DND-41 (cell line): ENCODE measurements at regions not wholly inside any gene's neighbourhood (a gene's known extent, or its start where the extent isn't known, plus 50 kb on each side); places are given as distances from the start of the nearest gene placed in this dataset.

Source experiments
- ATAC-seq: fragments of 200-7000 bp; cut with Tn5 transposase; 3 replicates; pipeline ENCODE4 v1.9.1; 2021; ENCODE audit warnings: low read depth; ENCODE audit not compliant: insufficient read depth
- DNase-seq: peaks from one replicate; pipeline ENCODE4 v3.0.0-alpha.2; 2020
- H2AFZ ChIP-seq: 2 replicates; pipeline ENCODE4 v1.6.0; 2012; ENCODE audit warnings: low read depth, low read length
- H3K27ac ChIP-seq: 2 replicates; pipeline ENCODE4 v1.5.1; 2012; ENCODE audit warnings: low read length, inconsistent platforms
- H3K27me3 ChIP-seq: fragments of 200-600 bp; sonication (generic); 2 replicates; pipeline ENCODE4 v1.6.0; 2012; ENCODE audit warnings: low read length, mild to moderate bottlenecking, inconsistent platforms; ENCODE audit not compliant: insufficient read depth, poor library complexity
- H3K36me3 ChIP-seq: 2 replicates; pipeline ENCODE4 v1.5.1; 2012; ENCODE audit warnings: low read length, inconsistent platforms; ENCODE audit not compliant: insufficient read depth
- H3K4me1 ChIP-seq: 2 replicates; pipeline ENCODE4 v1.5.1; 2012; ENCODE audit warnings: mild to moderate bottlenecking, low read length; ENCODE audit not compliant: insufficient read depth
- H3K4me2 ChIP-seq: 2 replicates; pipeline ENCODE4 v1.6.0; 2012; ENCODE audit warnings: mild to moderate bottlenecking, moderate library complexity, low read length, inconsistent platforms; ENCODE audit not compliant: insufficient read depth
- H3K4me3 ChIP-seq, 2 experiments: fragments of 200-600 bp in 1 of 2; shearing (Covaris generic) in 1 of 2; 2 replicates each; pipeline ENCODE4 v1.5.1; 2012 to 2016; ENCODE audit warnings: inconsistent platforms in 2 of 2, low read length in 2 of 2, mild to moderate bottlenecking in 2 of 2, low read depth in 1 of 2, moderate library complexity in 1 of 2
- H3K79me2 ChIP-seq: 2 replicates; pipeline ENCODE4 v1.6.0; 2012; ENCODE audit warnings: low read length, inconsistent platforms; ENCODE audit not compliant: insufficient read depth
- H3K9ac ChIP-seq: 2 replicates; pipeline ENCODE4 v1.6.0; 2012; ENCODE audit warnings: low read depth, mild to moderate bottlenecking, inconsistent platforms, low read length, moderate library complexity
- H3K9me3 ChIP-seq: 2 replicates; pipeline ENCODE4 v1.5.1; 2012; ENCODE audit warnings: low read length, moderate library complexity, mild to moderate bottlenecking, inconsistent platforms; ENCODE audit not compliant: insufficient read depth, severe bottlenecking
- H4K20me1 ChIP-seq: 2 replicates; pipeline ENCODE4 v1.6.0; 2012; ENCODE audit warnings: low read length; ENCODE audit not compliant: insufficient read depth
- CTCF ChIP-seq: IDR thresholded peaks from 2 replicates; pipeline ENCODE4 v1.5.1; 2012; ENCODE audit warnings: borderline replicate concordance, low read length, moderate library complexity, mild to moderate bottlenecking; ENCODE audit not compliant: poor library complexity, severe bottlenecking; ENCODE audit errors: extremely low read depth
- EZH2 ChIP-seq: IDR thresholded peaks from 3 replicates; pipeline ENCODE4 v1.6.1; 2012; ENCODE audit warnings: borderline replicate concordance, low read depth, mild to moderate bottlenecking, moderate library complexity, low read length, inconsistent platforms; ENCODE audit not compliant: severe bottlenecking

DNA sequence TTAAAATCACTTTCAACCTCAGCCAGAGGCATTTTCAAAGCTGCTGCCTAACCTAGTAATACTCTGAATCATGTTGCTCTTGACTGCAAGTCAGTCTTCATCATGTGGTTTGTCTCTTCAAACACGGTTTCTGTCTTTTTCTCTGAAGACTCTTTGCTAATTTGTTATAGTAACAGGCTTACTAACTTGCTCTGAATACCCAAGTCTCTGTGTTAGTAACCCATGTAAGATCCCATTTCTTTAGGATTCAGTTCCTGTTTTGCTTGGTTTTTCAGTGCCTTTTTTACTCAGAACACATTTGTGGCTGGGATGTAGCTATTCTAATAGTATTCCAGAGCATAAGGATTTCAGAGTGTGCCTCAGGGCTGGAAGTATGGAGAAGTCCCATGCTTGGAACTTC is 1450.6 kb upstream of the IGFBP7 start:
- Histone ChIP-seq H3K79me2 (no peaks in the 10 kb centered on the region), H3K36me3 (no peaks in the 10 kb centered on the region), H3K4me2 (no peak overlapping the region), H4K20me1 (no peaks in the 10 kb centered on the region), H3K4me3 (no peak overlapping the region), H3K4me1 (no peaks in the 10 kb centered on the region), H3K9me3 (no peaks in the 10 kb centered on the region), H3K27me3 (no peaks in the 10 kb centered on the region), H3K27ac (no peak overlapping the region), H3K9ac (no peak overlapping the region), H2AFZ (no peak overlapping the region)
- no peak for ATAC-seq
- DNase-seq = no peak
- no peak for TF ChIP-seq EZH2
- TF ChIP-seq CTCF = no peak

DNA sequence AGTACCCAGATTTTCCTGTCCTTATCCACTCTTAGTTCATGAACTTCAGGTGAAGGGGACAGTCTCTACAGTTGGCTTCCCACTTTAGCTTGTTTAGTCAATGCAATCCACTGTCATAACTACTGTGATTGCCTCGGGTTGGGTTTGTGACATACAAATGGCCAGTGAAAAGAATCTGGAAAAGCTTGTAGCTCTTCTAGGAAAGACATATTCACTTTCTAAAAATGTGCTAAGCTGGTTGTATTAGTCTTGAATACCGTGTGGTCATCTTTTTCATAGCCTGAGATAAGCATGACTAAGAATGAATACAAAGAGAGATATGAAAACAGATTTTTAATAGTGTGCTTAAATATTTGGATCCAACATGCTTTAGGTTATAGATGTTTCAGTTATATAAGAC is 1443.5 kb upstream of the IGFBP7 start:
- Histone ChIP-seq H3K9ac (no peak overlapping the region), H3K4me1 (no peaks in the 10 kb centered on the region), H3K27me3 (no peaks in the 10 kb centered on the region), H3K9me3 (no peaks in the 10 kb centered on the region), H4K20me1 (no peaks in the 10 kb centered on the region), H2AFZ (no peak overlapping the region), H3K36me3 (no peaks in the 10 kb centered on the region), H3K4me2 (no peak overlapping the region), H3K79me2 (no peaks in the 10 kb centered on the region), H3K4me3 (no peak overlapping the region), H3K27ac (no peak overlapping the region)
- TF ChIP-seq EZH2 (no peak), CTCF (no peak)
- no peak for ATAC-seq
- no peak for DNase-seq

DNA sequence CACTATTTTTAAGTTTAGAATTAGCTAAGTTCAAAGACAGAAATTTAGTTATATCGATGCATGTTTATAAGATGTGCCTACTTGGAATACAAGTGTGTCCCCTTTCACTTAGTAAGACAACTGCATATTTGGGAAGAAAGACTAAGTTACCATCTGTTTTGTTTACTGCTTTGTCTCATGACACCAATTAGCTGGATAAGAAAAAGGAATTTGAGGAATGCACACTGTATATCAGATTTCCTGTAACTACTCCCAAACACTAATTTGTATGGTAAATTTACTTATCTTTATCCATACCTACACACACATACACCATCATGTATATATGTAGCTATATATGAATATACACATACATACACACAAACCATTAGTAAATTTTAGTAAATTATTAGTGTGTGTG is 1442.8 kb upstream of the IGFBP7 start:
- Histone ChIP-seq H3K4me1 (no peaks in the 10 kb centered on the region), H3K9ac (no peak overlapping the region), H4K20me1 (no peaks in the 10 kb centered on the region), H3K4me2 (no peak overlapping the region), H3K79me2 (no peaks in the 10 kb centered on the region), H3K27ac (no peak overlapping the region), H2AFZ (no peak overlapping the region), H3K36me3 (no peaks in the 10 kb centered on the region), H3K4me3 (no peak overlapping the region), H3K9me3 (no peaks in the 10 kb centered on the region), H3K27me3 (no peaks in the 10 kb centered on the region)
- ATAC-seq (no peak), DNase-seq (no peak)
- TF ChIP-seq EZH2 (no peak), CTCF (no peak)

DNA sequence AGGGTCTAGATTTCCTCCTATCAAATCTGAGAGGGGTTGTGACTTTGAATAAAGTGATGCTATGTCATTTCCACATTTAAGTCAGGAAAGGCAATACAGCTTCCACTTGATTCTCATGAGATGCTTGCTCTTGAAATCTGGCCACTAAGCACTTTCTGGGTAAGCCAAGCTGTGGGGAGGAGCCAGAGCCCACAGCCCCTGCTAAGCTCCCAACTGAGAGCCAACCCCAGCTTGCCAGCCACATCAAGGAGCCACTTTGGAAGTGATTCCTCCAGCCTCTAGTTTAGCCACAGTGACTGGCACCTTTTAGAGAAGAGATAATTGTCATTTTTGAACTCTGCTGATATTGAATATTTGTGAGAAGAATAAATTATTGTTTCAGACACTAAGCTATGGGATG is 1441.5 kb upstream of the IGFBP7 start:
- DNase-seq (no peak), ATAC-seq (no peak)
- no peaks in the 10 kb centered on the region for H3K79me2 ChIP-seq
- H3K4me3 ChIP-seq = no peak overlapping the region
- no peaks in the 10 kb centered on the region for H4K20me1 ChIP-seq
- H3K27me3 ChIP-seq = no peaks in the 10 kb centered on the region
- no peak for TF ChIP-seq CTCF
- no peak for TF ChIP-seq EZH2
- no peak overlapping the region for H3K4me2 ChIP-seq
- H3K4me1 ChIP-seq = no peaks in the 10 kb centered on the region
- H3K9me3 ChIP-seq = no peaks in the 10 kb centered on the region
- H3K9ac ChIP-seq = no peak overlapping the region
- no peak overlapping the region for H2AFZ ChIP-seq
- H3K36me3 ChIP-seq = no peaks in the 10 kb centered on the region
- H3K27ac ChIP-seq = no peak overlapping the region
